Natural killer cell treated with Interleukin-12 subunit alpha and Interleukin-12 subunit beta and Interleukin-15 and Interleukin-18, amount 100 ng/mL, for 72 hours (primary cell): ENCODE measurements at regions not wholly inside any gene's neighbourhood (a gene's known extent, or its start where the extent isn't known, plus 50 kb on each side); places are given as distances from the start of the nearest gene placed in this dataset.

Source experiments
- ATAC-seq, 2 donors: fragments of 150-1000 bp; cut with Tn5 transposase in 1 of 2; sonication (Bioruptor Pico), chemical (Tn5 transposase) in 1 of 2; 2 replicates each; pipeline ENCODE4 v1.10.0; 2021
- DNase-seq: peaks from one replicate; pipeline ENCODE4 v3.0.0; 2022; ENCODE audit warnings: low spot score
- H3K27ac Mint-ChIP-seq, 2 donors: 1 replicate in 1 of 2; 2 replicates in 1 of 2; pipeline ENCODE4 v1.8.0; 2022; ENCODE audit warnings: mixed read lengths in 2 of 2, mild to moderate bottlenecking in 1 of 2, moderate library complexity in 1 of 2
- H3K27me3 Mint-ChIP-seq, 2 donors: 1 replicate in 1 of 2; 2 replicates in 1 of 2; pipeline ENCODE4 v1.8.0; 2022; ENCODE audit warnings: mixed read lengths in 2 of 2
- H3K36me3 Mint-ChIP-seq: one replicate; pipeline ENCODE4 v1.8.0; 2022; ENCODE audit warnings: mixed read lengths
- H3K4me1 Mint-ChIP-seq, 2 donors: 1 replicate in 1 of 2; 2 replicates in 1 of 2; pipeline ENCODE4 v1.8.0; 2022; ENCODE audit warnings: low read depth in 2 of 2, mixed read lengths in 2 of 2, mild to moderate bottlenecking in 1 of 2
- H3K4me3 Mint-ChIP-seq: one replicate; pipeline ENCODE4 v1.8.0; 2022; ENCODE audit warnings: mixed read lengths
- H3K9me3 Mint-ChIP-seq: 2 replicates; pipeline ENCODE4 v1.8.0; 2022; ENCODE audit warnings: mixed read lengths

DNA sequence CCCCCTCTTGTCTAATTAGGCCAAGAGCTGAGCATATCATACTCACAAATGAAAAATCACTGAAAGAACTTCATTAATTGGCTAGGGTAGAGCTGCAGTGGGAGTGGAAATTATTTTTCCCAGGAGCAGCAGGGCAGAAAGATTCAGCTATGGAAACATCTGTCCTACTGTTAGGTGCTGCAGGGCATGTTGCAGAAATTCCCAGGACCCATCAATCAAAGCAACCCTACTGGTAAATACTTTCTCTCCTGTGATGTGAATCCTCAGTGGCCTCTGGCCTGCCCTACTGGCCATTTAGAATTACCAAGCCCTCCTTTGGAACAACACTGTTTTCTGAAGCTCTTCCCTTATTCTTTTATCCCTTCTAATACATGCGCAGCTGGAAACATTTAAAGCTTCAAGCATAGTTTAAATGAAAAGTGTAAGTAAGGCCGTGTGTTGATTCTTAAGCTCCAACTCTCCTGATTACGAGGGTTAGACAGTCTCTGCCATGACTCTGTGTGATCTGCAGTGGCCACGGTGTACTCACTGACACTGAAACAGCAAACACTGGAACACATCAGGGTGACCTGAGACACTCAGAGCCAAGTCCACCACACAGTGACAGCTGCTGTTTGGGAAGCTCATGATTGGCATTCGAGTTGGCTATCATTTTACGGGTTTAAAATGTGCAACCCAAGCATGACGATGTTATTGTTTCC lies 62.6 kb upstream of the TMCC3 start:
- no peaks in the 10 kb centered on the region for H3K4me1 Mint-ChIP-seq
- H3K9me3 Mint-ChIP-seq: no peaks in the 10 kb centered on the region
- H3K36me3 Mint-ChIP-seq: no peaks in the 10 kb centered on the region
- H3K27me3 Mint-ChIP-seq: no peaks in the 10 kb centered on the region
- no peak overlapping the region for H3K4me3 Mint-ChIP-seq
- no peak overlapping the region for H3K27ac Mint-ChIP-seq
- ATAC-seq: no peak
- no peak for DNase-seq

DNA sequence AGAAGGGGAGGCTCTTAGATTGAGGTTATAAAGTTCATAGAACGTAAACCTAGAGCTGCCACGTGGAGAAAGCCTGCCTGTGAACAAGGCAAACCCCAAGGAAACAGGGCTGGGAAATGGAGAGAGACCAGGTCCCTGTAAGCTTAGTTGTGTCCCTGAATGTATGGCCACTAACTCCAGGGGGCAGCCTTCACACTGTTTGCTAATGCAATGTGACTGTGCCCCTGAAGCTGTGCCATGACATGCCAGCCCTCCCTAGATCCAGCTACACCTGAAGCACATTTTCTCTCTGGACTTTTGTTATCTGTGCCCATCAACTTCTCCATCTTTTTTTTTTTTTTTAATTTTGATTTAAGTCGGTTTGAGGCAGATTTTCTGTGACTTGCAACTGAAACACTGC lies 60.6 kb upstream of the TMCC3 start:
- Mint-ChIP-seq H3K9me3 (no peaks in the 10 kb centered on the region), H3K4me1 (peaks cover 0 to 3% of the 10 kb centered on the region in 2 donors), H3K36me3 (no peaks in the 10 kb centered on the region), H3K27me3 (peaks cover 0 to 2% of the 10 kb centered on the region in 2 donors), H3K4me3 (no peak overlapping the region), H3K27ac (no peak overlapping the region)
- ATAC-seq (no peak), DNase-seq (no peak)

DNA sequence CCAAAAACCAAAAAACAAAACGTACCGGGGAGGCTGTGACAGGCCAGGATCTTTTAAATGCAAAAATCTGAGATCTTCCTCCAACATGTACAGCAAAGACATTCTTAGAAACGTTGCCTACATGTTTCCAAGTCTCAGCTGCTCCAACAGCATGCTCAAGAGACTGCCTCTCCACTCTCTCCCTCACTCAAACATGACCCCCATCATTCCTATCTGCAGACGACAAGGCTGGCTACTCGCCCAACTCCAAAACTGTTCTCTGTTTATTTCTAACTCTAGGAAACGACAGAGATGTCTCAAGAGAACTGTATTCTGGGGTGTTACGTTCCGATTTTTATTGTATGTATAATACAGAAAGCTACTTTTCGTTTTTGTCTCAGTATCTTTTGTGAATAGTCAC lies 57.5 kb upstream of the TMCC3 start:
- Mint-ChIP-seq H3K27ac (no peak overlapping the region), H3K36me3 (no peaks in the 10 kb centered on the region), H3K4me3 (no peak overlapping the region), H3K27me3 (peaks cover 0 to 2% of the 10 kb centered on the region in 2 donors), H3K9me3 (no peaks in the 10 kb centered on the region), H3K4me1 (peaks cover 9 to 16% of the 10 kb centered on the region in 2 donors)
- no peak for DNase-seq
- ATAC-seq: no peak

DNA sequence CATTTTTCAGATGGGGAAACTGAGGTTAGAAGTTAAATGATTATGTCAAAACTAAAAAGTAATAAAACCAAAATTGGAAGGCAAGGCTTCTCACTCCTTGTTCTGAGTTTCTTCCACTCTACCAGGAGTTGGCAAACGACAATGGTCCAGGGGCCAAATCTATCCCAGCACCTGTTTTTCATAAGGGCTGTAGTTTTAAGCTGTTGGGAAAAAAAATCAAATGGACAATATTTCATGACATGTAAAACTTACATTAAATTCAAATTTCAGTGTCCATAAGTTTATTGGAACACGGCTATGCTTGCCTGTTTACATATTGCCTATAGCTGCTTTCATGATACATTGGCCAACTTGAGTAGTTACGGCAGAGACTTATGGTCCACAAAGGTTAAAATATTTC lies 56.7 kb upstream of the TMCC3 start:
- DNase-seq: no peak
- Mint-ChIP-seq H3K9me3 (no peaks in the 10 kb centered on the region), H3K27ac (no peak overlapping the region), H3K27me3 (peaks cover 0 to 2% of the 10 kb centered on the region in 2 donors), H3K4me1 (peaks cover 9 to 16% of the 10 kb centered on the region in 2 donors), H3K4me3 (no peak overlapping the region), H3K36me3 (no peaks in the 10 kb centered on the region)
- no peak for ATAC-seq

DNA sequence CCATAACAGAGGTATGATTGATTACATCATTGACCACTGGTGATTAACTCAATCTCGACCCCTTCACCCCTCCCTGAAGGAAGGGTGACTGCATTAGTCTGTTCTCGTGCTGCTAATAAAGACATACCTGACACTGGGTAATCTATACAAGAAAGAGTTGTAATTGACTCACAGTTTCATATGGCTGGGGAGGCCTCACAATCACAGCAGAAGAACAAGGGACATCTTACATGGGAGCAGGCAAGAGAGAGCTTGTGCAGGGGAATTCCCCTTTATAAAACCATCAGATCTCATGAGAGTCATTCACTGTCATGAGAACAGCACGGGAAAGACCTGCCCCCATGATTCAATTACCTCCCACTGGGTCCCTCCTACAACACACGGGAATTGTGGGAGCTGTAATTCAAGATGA lies 55.9 kb upstream of the TMCC3 start:
- H3K27me3 Mint-ChIP-seq: peaks cover 0 to 2% of the 10 kb centered on the region in 2 donors
- no peak overlapping the region for H3K4me3 Mint-ChIP-seq
- H3K9me3 Mint-ChIP-seq: no peaks in the 10 kb centered on the region
- peaks cover 9 to 16% of the 10 kb centered on the region in 2 donors for H3K4me1 Mint-ChIP-seq
- DNase-seq: no peak
- H3K27ac Mint-ChIP-seq: no peak overlapping the region
- ATAC-seq: no peak
- no peaks in the 10 kb centered on the region for H3K36me3 Mint-ChIP-seq

DNA sequence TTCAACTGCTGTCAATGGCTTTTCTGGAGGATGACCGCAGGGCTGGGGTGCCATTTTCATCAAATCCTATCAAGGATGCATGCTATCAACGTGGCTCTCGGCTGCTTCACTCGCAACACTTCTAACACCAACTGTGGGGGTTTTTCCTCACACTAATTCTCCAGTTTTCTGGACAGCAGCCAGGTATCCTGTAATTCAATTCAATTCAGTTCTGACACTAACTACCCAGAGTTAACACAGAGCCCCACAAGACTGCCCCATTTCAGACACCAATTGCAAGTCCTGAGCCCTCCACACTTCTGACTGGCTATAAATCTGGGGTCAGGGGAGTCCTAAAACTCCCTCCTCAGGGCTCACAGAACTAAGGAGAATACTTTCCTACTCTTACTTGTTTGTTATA lies 55.3 kb upstream of the TMCC3 start:
- H3K4me3 Mint-ChIP-seq: no peak overlapping the region
- no peaks in the 10 kb centered on the region for H3K9me3 Mint-ChIP-seq
- H3K36me3 Mint-ChIP-seq: no peaks in the 10 kb centered on the region
- H3K27me3 Mint-ChIP-seq: peaks cover 0 to 2% of the 10 kb centered on the region in 2 donors
- H3K27ac Mint-ChIP-seq: no peak overlapping the region
- ATAC-seq (no peak), DNase-seq (no peak)
- peaks cover 9 to 16% of the 10 kb centered on the region in 2 donors for H3K4me1 Mint-ChIP-seq

DNA sequence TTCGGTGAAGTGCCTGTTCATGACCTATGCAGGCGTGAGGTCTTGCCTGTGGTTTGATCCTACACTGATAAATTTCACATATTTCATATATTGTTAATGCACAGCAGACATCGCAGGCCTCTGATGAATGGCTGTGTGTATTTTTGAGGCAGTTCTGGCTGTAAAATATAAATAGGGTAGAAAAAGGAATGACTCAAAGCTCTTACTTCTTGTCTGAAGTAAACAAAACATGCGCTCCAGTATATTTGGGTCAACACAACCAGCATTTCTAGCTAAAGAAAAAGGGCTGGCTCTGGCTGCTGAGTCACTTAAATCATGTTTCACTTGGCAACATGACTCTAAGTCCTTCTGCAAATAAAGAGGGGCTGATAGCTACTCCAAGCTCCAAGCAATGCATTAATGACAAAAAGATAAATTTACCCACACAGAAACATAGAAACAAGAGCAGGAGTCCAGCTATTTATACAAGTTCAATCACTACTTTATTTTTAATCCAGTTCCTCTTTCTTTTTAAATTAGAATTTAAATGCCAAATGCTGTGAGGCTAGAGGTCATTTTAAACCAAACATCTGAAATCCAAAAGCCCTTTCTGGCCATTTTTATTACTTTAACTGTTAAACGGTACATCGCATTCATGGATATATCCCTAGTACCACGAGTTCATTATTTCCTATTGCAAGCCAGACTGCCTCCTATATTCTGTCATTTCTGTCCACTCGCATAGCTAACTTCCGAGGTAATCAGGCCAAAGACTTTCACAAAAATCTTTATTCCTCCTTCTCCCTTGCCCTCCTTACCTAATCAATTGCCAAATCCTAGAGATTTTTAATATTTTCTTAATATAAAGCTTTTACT lies 54.3 kb upstream of the TMCC3 start:
- Mint-ChIP-seq H3K4me1 (peaks cover 12 to 16% of the 10 kb centered on the region in 2 donors), H3K36me3 (no peaks in the 10 kb centered on the region), H3K27me3 (peaks cover 0 to 2% of the 10 kb centered on the region in 2 donors), H3K9me3 (no peaks in the 10 kb centered on the region), H3K4me3 (no peak overlapping the region), H3K27ac (no peak overlapping the region)
- DNase-seq (no peak), ATAC-seq (no peak)

DNA sequence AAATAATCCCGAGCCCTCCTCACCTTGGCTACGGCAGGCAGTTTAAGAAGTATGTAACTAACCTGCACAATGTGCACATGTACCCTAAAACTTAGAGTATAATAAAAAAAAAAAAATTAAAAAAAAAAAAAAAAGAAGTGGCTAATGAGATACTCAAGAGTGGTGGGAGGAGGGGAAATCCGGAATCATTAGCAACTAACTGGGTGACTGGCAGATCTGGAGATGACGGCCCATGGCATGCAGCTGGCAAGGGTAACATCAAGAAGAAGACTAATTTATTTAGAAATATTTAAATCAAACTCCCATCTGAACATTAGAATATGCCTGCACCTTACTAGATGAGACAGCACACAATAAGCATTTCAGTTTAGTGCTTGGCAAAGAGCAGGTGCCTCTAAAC lies 52.3 kb upstream of the TMCC3 start:
- ATAC-seq (no peak), DNase-seq (no peak)
- Mint-ChIP-seq H3K27me3 (peaks cover 0 to 2% of the 10 kb centered on the region in 2 donors), H3K27ac (no peak overlapping the region), H3K4me1 (peaks cover 16% of the 10 kb centered on the region in 2 donors), H3K36me3 (no peaks in the 10 kb centered on the region), H3K9me3 (no peaks in the 10 kb centered on the region), H3K4me3 (no peak overlapping the region)

DNA sequence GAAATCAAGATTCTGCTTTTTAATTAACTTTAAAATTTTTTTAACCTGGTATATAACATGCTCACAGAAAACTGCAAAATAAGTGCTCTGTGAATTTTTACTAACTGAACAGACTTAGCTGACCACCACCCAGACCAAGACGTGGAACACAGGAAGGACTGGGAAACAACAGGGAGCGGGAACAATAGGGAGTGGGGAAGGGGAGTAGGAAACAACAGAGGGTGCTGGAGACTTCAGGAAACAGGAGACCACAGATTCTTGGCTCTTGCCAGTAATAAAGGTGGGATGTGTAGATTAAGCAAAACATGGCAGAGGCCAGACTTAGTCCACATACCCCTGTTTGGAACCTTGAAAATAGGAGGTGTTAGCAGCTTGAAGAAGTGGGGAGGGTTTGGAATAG lies 51.4 kb upstream of the TMCC3 start:
- DNase-seq (no peak), ATAC-seq (no peak)
- no peak overlapping the region for H3K27ac Mint-ChIP-seq
- H3K4me3 Mint-ChIP-seq: no peak overlapping the region
- H3K27me3 Mint-ChIP-seq: no peaks in the 10 kb centered on the region
- H3K9me3 Mint-ChIP-seq: no peaks in the 10 kb centered on the region
- H3K36me3 Mint-ChIP-seq: no peaks in the 10 kb centered on the region
- H3K4me1 Mint-ChIP-seq: peaks cover 16% of the 10 kb centered on the region in 2 donors

DNA sequence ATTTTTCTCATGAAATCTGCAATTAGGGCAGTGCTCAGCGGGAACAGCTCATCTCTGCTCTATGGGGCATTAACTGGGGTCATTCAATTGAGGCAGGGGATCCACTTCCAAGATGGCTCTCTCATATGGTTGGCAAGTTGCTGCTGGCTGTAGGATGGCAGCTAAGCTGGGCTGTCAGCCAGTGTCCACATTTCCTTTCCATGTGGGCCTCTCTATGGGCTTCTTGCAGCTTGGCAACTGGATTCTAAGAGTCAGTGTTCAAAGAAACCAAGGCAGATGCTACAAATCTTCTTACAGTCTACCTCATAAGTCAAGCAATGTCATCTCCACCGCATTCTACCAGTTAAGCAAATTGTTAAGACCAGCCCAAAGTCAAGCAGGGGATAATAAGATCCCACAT lies 50.3 kb upstream of the TMCC3 start:
- DNase-seq (no peak), ATAC-seq (no peak)
- Mint-ChIP-seq H3K4me1 (peaks cover 13 to 16% of the 10 kb centered on the region in 2 donors), H3K9me3 (no peaks in the 10 kb centered on the region), H3K4me3 (no peak overlapping the region), H3K27me3 (no peaks in the 10 kb centered on the region), H3K36me3 (no peaks in the 10 kb centered on the region), H3K27ac (no peak overlapping the region)
